A673 (cell line): ENCODE measurements at regions not wholly inside any gene's neighbourhood (a gene's known extent, or its start where the extent isn't known, plus 50 kb on each side); places are given as distances from the start of the nearest gene placed in this dataset.

Experiments used
- BruUV-seq: library from RNA; stranded (reverse); fragments of 400-500 nt; replicated peaks from 2 replicates; lab custom pipeline; 2021; lab: Mats Ljungman, UMichigan
- CTCF ChIA-PET: fragments of 300-600 bp; sonication (Branson Sonifier 250); formaldehyde crosslinking; loops from one replicate; lab custom pipeline; 2022; ENCODE audit warnings: antibody characterized with exemption; lab: Charles Lee
- POLR2A ChIA-PET: fragments of 300-600 bp; sonication (Branson Sonifier 250); formaldehyde crosslinking; loops from one replicate; lab custom pipeline; 2022; ENCODE audit warnings: antibody characterized with exemption; ENCODE audit not compliant: low non-redundant PET; lab: Charles Lee
- DNase-seq: peaks from one replicate; pipeline ENCODE4 v3.0.0-alpha.2; 2015; ENCODE audit warnings: low spot score
- H3K27ac ChIP-seq: fragments of 200-600 bp; sonication (generic); 2 replicates; pipeline ENCODE4 v1.5.1; 2016; ENCODE audit warnings: mixed run types, low read depth, mild to moderate bottlenecking, mixed read lengths, antibody characterized with exemption, low read length; ENCODE audit not compliant: poor library complexity, severe bottlenecking
- H3K27me3 ChIP-seq: fragments of 200-600 bp; sonication (generic); replicated peaks from 2 replicates; pipeline ENCODE4 v1.6.1; 2017; ENCODE audit warnings: mixed run types, low read depth, mild to moderate bottlenecking, mixed read lengths, antibody characterized with exemption, low read length; ENCODE audit not compliant: insufficient read depth, poor library complexity
- H3K36me3 ChIP-seq: fragments of 200-600 bp; sonication (generic); 2 replicates; pipeline ENCODE4 v1.6.1; 2016; ENCODE audit warnings: mixed run types, mild to moderate bottlenecking, mixed read lengths, antibody characterized with exemption, low read length; ENCODE audit not compliant: insufficient read depth, poor library complexity, severe bottlenecking
- H3K4me1 ChIP-seq: fragments of 200-600 bp; sonication (generic); 2 replicates; pipeline ENCODE4 v1.6.1; 2017; ENCODE audit warnings: mixed run types, mild to moderate bottlenecking, mixed read lengths, antibody characterized with exemption, low read length; ENCODE audit not compliant: insufficient read depth, poor library complexity, severe bottlenecking
- H3K4me3 ChIP-seq: fragments of 200-600 bp; sonication (generic); 2 replicates; pipeline ENCODE4 v1.5.1; 2016; ENCODE audit warnings: low read depth, mixed run types, mild to moderate bottlenecking, mixed read lengths, low read length; ENCODE audit not compliant: poor library complexity, severe bottlenecking
- H3K9me3 ChIP-seq: fragments of 200-600 bp; sonication (generic); 2 replicates; pipeline ENCODE4 v1.6.1; 2016; ENCODE audit warnings: mixed run types, low read depth, mild to moderate bottlenecking, mixed read lengths, antibody characterized with exemption, low read length; ENCODE audit not compliant: poor library complexity, severe bottlenecking
- CTCF ChIP-seq: fragments of 300-800, 200-600 bp; sonication (generic); conservative IDR thresholded peaks from 2 replicates; pipeline ENCODE4 v1.5.1; 2017; ENCODE audit warnings: low read depth, mild to moderate bottlenecking, antibody characterized with exemption, low read length, moderate library complexity, mixed read lengths
- EZH2 ChIP-seq: fragments of 200-600 bp; sonication (generic); IDR thresholded peaks from 2 replicates; pipeline ENCODE4 v1.6.1; 2017; ENCODE audit warnings: borderline replicate concordance, low read depth, mild to moderate bottlenecking, mixed read lengths, antibody characterized with exemption, low read length; ENCODE audit not compliant: poor library complexity, severe bottlenecking
- intact Hi-C: fragments of 100-400 bp; cut with micrococcal nuclease; formaldehyde crosslinking; loops from one replicate; pipeline ENCODE4 v1.10.0; 2022; ENCODE audit not compliant: unreplicated experiment

GRCh38 chr18:56226025-56226424, 412.4 kb downstream of the TXNL1 start:
- no peaks in the 10 kb centered on the region for H3K9me3 ChIP-seq
- no TSS peak for BruUV-seq
- no peaks in the 10 kb centered on the region for H3K36me3 ChIP-seq
- DNase-seq = no peak
- intact Hi-C loops = no loop called here
- POLR2A ChIA-PET = no interaction called here
- H3K4me3 ChIP-seq = no peak overlapping the region
- H3K27ac ChIP-seq = no peak overlapping the region
- H3K27me3 ChIP-seq = no peaks in the 10 kb centered on the region
- CTCF ChIA-PET = no interaction called here
- no peak for TF ChIP-seq EZH2
- TF ChIP-seq CTCF = no peak
- no peaks in the 10 kb centered on the region for H3K4me1 ChIP-seq

GRCh38 chr18:56224669-56225561, 413.5 kb downstream of the TXNL1 start:
- no TSS peak for BruUV-seq
- intact Hi-C loops = no loop called here
- no peak for TF ChIP-seq EZH2
- no peak for TF ChIP-seq CTCF
- ChIA-PET CTCF (no interaction called here), POLR2A (no interaction called here)
- no peaks in the 10 kb centered on the region for H3K9me3 ChIP-seq
- no peaks in the 10 kb centered on the region for H3K27me3 ChIP-seq
- no peak for DNase-seq
- no peaks in the 10 kb centered on the region for H3K36me3 ChIP-seq
- no peaks in the 10 kb centered on the region for H3K4me1 ChIP-seq
- H3K27ac ChIP-seq = no peak overlapping the region
- H3K4me3 ChIP-seq = no peak overlapping the region

GRCh38 chr18:56221195-56222065, 417.0 kb downstream of the TXNL1 start:
- TF ChIP-seq CTCF (no peak), EZH2 (no peak)
- H3K4me1 ChIP-seq = no peaks in the 10 kb centered on the region
- H3K27ac ChIP-seq = no peak overlapping the region
- no TSS peak for BruUV-seq
- H3K36me3 ChIP-seq = no peaks in the 10 kb centered on the region
- DNase-seq = no peak
- intact Hi-C loops = no loop called here
- H3K4me3 ChIP-seq = no peak overlapping the region
- no peaks in the 10 kb centered on the region for H3K27me3 ChIP-seq
- no peaks in the 10 kb centered on the region for H3K9me3 ChIP-seq
- CTCF ChIA-PET = no interaction called here
- POLR2A ChIA-PET = no interaction called here
